ENCODE measurements at regions not wholly inside any gene's neighbourhood (a gene's known extent, or its start where the extent isn't known, plus 50 kb on each side); places are given as distances from the start of the nearest gene placed in this dataset.

DNA sequence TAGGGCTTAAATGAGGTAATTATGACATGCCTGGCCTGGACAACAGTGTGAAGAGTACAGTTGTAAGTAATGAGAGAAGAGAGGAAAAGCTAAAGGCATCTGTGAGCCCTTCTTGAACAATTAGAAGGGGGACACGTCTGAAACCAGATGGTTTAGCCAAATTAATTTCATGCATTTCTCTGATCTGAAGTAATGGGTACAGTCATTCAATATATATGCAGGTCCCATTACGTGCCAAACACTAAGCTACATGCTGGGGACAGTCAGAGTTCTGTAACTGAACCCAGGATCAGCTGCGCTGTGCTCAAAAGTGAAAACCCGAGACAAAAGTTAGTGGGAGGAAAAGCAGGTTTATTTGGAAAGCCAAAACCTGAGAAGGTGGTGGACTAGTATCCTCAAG is 207.2 kb upstream of the TMTC1 start:
- DNase-seq (ENCODE audit: insufficient read length, low spot score): no peak
- FAIRE-seq: no peak
- TF ChIP-seq CTCF (IDR thresholded peaks at IDR 0.05; ENCODE audit: insufficient read depth, missing control alignments): no peak

DNA sequence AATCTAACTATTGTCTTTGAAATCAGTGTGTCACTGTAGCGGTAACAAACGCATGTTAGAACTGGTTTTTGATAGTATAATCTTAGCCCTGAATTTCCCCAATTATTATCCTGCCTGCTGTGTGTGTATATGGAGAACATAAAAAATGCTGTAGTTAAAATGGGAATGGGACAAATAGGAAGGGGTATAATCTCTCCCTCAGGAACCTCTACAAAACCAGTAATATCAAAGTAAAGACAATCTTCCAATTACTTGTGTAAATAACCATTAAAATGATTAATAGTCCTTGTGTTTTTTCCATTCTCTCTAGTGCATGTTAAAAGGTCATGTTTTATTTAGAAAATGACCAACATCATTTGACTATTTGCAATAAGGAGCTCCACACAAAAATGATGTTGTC is 200.1 kb upstream of the TMTC1 start:
- DNase-seq (ENCODE audit: insufficient read length, low spot score): no peak
- no peak for FAIRE-seq
- TF ChIP-seq CTCF (IDR thresholded peaks at IDR 0.05; ENCODE audit: insufficient read depth, missing control alignments): no peak

DNA sequence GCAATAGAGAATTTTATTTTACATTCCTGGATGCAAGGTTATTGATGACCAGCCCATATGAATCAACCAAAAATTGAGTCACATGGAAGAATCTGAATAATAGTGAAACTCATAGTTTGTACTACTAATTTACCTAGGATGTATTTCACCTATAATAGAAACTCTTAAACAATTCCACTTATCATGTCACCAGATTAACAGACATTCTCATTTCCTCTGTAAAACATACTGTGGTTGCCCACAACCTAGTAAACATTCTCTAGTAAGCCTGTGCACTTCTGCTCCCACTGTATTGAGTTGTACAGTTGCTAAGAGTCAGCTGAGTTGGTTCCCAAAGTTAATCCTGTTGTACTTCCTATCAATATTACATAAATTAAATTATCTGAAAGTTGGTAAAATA is 196.6 kb upstream of the TMTC1 start:
- TF ChIP-seq CTCF (IDR thresholded peaks at IDR 0.05; ENCODE audit: insufficient read depth, missing control alignments): no peak
- FAIRE-seq (no peak), DNase-seq (ENCODE audit: insufficient read length, low spot score) (no peak)

GRCh38 chr12:29971446-29971845 is 187.7 kb upstream of the TMTC1 start:
- no peak for TF ChIP-seq CTCF (IDR thresholded peaks at IDR 0.05; ENCODE audit: insufficient read depth, missing control alignments)
- no peak for DNase-seq (ENCODE audit: insufficient read length, low spot score)
- no peak for FAIRE-seq

- no peak for TF ChIP-seq CTCF (IDR thresholded peaks at IDR 0.05; ENCODE audit: insufficient read depth, missing control alignments)
- no peak for DNase-seq (ENCODE audit: insufficient read length, low spot score)
- no peak for FAIRE-seq
Measured at GRCh38 chr12:29970501-29970900, 186.8 kb upstream of the TMTC1 start.

- no peak for DNase-seq (ENCODE audit: insufficient read length, low spot score)
- FAIRE-seq: no peak
- TF ChIP-seq CTCF (IDR thresholded peaks at IDR 0.05; ENCODE audit: insufficient read depth, missing control alignments): no peak
Measured at GRCh38 chr12:29962276-29963035, 178.7 kb upstream of the TMTC1 start.

DNA sequence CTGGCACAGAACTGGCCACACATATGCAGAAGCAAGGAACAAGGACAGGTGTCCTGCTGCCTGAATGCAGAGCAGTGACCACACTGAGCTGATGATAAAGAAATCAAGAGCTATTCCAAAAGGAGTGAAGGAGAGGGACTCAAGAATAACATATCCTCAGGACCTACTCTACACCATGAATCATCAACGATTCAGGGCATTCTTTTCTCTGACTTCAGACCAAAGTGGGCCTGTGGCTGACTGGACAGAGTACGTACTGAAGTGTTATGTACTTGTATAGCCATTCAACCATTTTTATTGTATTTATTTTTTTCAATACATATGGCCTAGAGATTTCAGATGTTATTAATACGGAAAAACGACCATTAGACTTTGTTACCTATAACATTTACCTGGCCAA is 177.5 kb upstream of the TMTC1 start:
- FAIRE-seq: no peak
- TF ChIP-seq CTCF (IDR thresholded peaks at IDR 0.05; ENCODE audit: insufficient read depth, missing control alignments): no peak

More for the DNA sequence above, 177.5 kb upstream of the TMTC1 start:
- no peak for DNase-seq (ENCODE audit: insufficient read length, low spot score)
